H1 (cell line): ENCODE measurements at regions not wholly inside any gene's neighbourhood (a gene's known extent, or its start where the extent isn't known, plus 50 kb on each side); places are given as distances from the start of the nearest gene placed in this dataset.

Experiments
- CEBPB ChIP-seq: IDR thresholded peaks from 2 replicates; pipeline ENCODE4 v1.6.1; 2012; ENCODE audit warnings: low read depth, low read length
- CHD2 ChIP-seq: IDR thresholded peaks from 2 replicates; pipeline ENCODE4 v1.6.1; 2012; ENCODE audit warnings: low read length, improper control_type of control experiment
- CTCF ChIP-seq, 3 experiments: IDR thresholded peaks; 1 replicate in 2 of 3; 2 replicates in 1 of 3; pipeline versions ENCODE4 v1.5.1 to v1.6.1; 2011; ENCODE audit warnings: low read length in 3 of 3, mild to moderate bottlenecking in 3 of 3, inconsistent platforms in 2 of 3, low read depth in 1 of 3, moderate library complexity in 1 of 3; ENCODE audit not compliant: insufficient read depth in 1 of 3; ENCODE audit errors: control extremely low read depth in 1 of 3
- EP300 ChIP-seq, 2 experiments: IDR thresholded peaks; 1 replicate in 1 of 2; 2 replicates in 1 of 2; pipeline ENCODE4 v1.6.1; 2011 to 2012; ENCODE audit warnings: low read depth in 2 of 2, low read length in 2 of 2, mild to moderate bottlenecking in 2 of 2, borderline replicate concordance in 1 of 2, inconsistent platforms in 1 of 2, moderate library complexity in 1 of 2
- JUN ChIP-seq: IDR thresholded peaks from 2 replicates; pipeline ENCODE4 v1.6.1; 2011; ENCODE audit warnings: low read depth, mild to moderate bottlenecking, improper control_type of control experiment, low read length
- POLR2A ChIP-seq, 2 experiments: IDR thresholded peaks; 1 replicate in 1 of 2; 2 replicates in 1 of 2; pipeline ENCODE4 v1.6.1; 2011; ENCODE audit warnings: low read depth in 2 of 2, low read length in 2 of 2, mild to moderate bottlenecking in 2 of 2; ENCODE audit errors: control extremely low read depth in 1 of 2
- POLR2AphosphoS5 ChIP-seq: IDR thresholded peaks from 2 replicates; pipeline ENCODE4 v1.6.1; 2011; ENCODE audit warnings: low read depth, low read length
- RXRA ChIP-seq: IDR thresholded peaks from 2 replicates; pipeline ENCODE4 v1.6.1; 2011; ENCODE audit warnings: low read depth, mild to moderate bottlenecking, low read length, moderate library complexity; ENCODE audit not compliant: insufficient read depth

- TF ChIP-seq POLR2A (IDR thresholded peaks at IDR 0.05; ENCODE audit: control extremely low read depth in 1 of 2, low read depth in 2 of 2, low read length in 2 of 2) (no peak), CEBPB (no peak), EP300 (IDR thresholded peaks at IDR 0.05; ENCODE audit: borderline replicate concordance in 1 of 2, low read depth in 2 of 2, low read length in 2 of 2) (no peak), CTCF (IDR thresholded peaks at IDR 0.05; ENCODE audit: control extremely low read depth in 1 of 3, insufficient read depth in 1 of 3, low read depth in 1 of 3, low read length in 3 of 3) (no peak), CHD2 (no peak), RXRA (no peak), POLR2AphosphoS5 (no peak), JUN (no peak)
Observed at GRCh38 chr3:168475704-168476103, 380.0 kb upstream of the GOLIM4 start.
